Memory B cell (primary cell): ENCODE measurements at regions not wholly inside any gene's neighbourhood (a gene's known extent, or its start where the extent isn't known, plus 50 kb on each side); places are given as distances from the start of the nearest gene placed in this dataset.
"Not testable (repeated sequence)": the region's sequence is repeated elsewhere in the genome, so short reads cannot be mapped to it uniquely, and the experiment has no call there.

Experiments
- ATAC-seq: fragments of 150-1000 bp; cut with Tn5 transposase; 2 replicates; pipeline ENCODE4 v1.10.0; 2021; ENCODE audit warnings: low read depth, mild to moderate bottlenecking, moderate library complexity
- DNase-seq, 2 donors: peaks; one replicate each; pipeline ENCODE4 v3.0.0; 2022; ENCODE audit warnings: low spot score in 2 of 2
- H3K27ac Mint-ChIP-seq: one replicate; pipeline ENCODE4 v1.8.0; 2022; ENCODE audit warnings: mild to moderate bottlenecking, moderate library complexity, mixed read lengths
- H3K27me3 Mint-ChIP-seq: one replicate; pipeline ENCODE4 v1.8.0; 2022; ENCODE audit warnings: mixed read lengths
- H3K36me3 Mint-ChIP-seq: one replicate; pipeline ENCODE4 v1.8.0; 2022; ENCODE audit warnings: mild to moderate bottlenecking, mixed read lengths
- H3K4me1 Mint-ChIP-seq: one replicate; pipeline ENCODE4 v1.8.0; 2022; ENCODE audit warnings: mixed read lengths
- H3K4me3 Mint-ChIP-seq: one replicate; pipeline ENCODE4 v1.8.0; 2022; ENCODE audit warnings: mild to moderate bottlenecking, moderate library complexity, mixed read lengths
- H3K9me3 Mint-ChIP-seq: one replicate; pipeline ENCODE4 v1.8.0; 2022; ENCODE audit warnings: mixed read lengths

- Mint-ChIP-seq H3K27ac (no peak overlapping the region), H3K4me3 (no peak overlapping the region), H3K36me3 (no peaks in the 10 kb centered on the region), H3K27me3 (peaks cover 2% of the 10 kb centered on the region), H3K9me3 (no peaks in the 10 kb centered on the region), H3K4me1 (no peaks in the 10 kb centered on the region)
- ATAC-seq (no peak), DNase-seq (no peak)
Observed at GRCh38 chr2:182650704-182651103, 65.4 kb upstream of the DNAJC10 start.

GRCh38 chr2:182652326-182652725 lies 63.7 kb upstream of the DNAJC10 start:
- ATAC-seq (no peak), DNase-seq (no peak)
- Mint-ChIP-seq H3K36me3 (no peaks in the 10 kb centered on the region), H3K27me3 (peaks cover 2% of the 10 kb centered on the region), H3K4me3 (no peak overlapping the region), H3K27ac (no peak overlapping the region), H3K4me1 (no peaks in the 10 kb centered on the region), H3K9me3 (no peaks in the 10 kb centered on the region)

DNA sequence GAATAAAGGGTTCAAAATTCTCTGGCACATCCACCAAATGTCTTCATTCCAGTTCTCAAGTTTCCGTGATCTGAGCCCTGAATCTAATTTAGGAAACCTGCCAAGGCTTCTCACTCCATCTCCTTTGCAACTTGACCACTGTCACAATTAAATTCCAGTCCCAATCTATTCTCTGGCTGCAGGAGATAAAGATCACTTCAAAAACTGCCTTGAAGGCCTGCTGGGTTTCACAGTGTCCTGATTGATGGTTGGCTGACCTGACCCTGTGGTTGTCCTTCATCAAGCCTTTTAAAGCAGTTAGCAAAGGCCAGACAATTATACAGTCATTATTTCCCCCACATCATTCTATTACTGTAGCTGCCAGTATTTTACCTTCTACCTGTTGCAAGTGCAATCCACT lies 60.3 kb upstream of the DNAJC10 start:
- Mint-ChIP-seq H3K9me3 (no peaks in the 10 kb centered on the region), H3K27me3 (peaks cover 8% of the 10 kb centered on the region), H3K4me1 (no peaks in the 10 kb centered on the region), H3K27ac (no peak overlapping the region), H3K4me3 (no peak overlapping the region), H3K36me3 (no peaks in the 10 kb centered on the region)
- DNase-seq (no peak), ATAC-seq (no peak)

DNA sequence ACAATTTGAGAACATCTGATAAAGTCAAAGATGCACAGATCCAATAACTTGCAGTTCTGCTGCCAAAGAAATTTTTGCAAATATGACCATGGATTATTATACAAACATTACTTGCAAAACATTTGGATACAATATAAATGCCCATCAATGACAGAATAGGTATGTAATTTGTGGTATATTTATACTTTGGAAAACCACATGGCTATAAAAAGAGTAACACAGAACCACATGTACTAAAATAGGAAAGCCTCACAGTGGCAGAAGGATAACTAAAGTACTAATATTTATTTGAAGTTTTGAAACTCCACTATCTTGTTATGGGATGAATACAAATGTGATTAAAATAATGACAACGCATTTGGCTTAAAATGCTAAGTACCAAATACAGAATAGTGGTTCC lies 51.8 kb upstream of the DNAJC10 start:
- peaks cover 6% of the 10 kb centered on the region for H3K4me1 Mint-ChIP-seq
- no peaks in the 10 kb centered on the region for H3K27me3 Mint-ChIP-seq
- DNase-seq (no peak), ATAC-seq (no peak)
- H3K27ac Mint-ChIP-seq: no peak overlapping the region
- H3K9me3 Mint-ChIP-seq: no peaks in the 10 kb centered on the region
- no peaks in the 10 kb centered on the region for H3K36me3 Mint-ChIP-seq
- H3K4me3 Mint-ChIP-seq: no peak overlapping the region

- not testable (repeated sequence) for H3K27ac Mint-ChIP-seq, ATAC-seq, H3K27me3 Mint-ChIP-seq
Observed at GRCh38 chr2:182665500-182665899, 50.6 kb upstream of the DNAJC10 start.

More at GRCh38 chr2:182665500-182665899, 50.6 kb upstream of the DNAJC10 start:
- DNase-seq, H3K4me3 Mint-ChIP-seq, H3K36me3 Mint-ChIP-seq, H3K4me1 Mint-ChIP-seq, H3K9me3 Mint-ChIP-seq: not testable (repeated sequence)
